HEK293T (cell line): ENCODE measurements at regions not wholly inside any gene's neighbourhood (a gene's known extent, or its start where the extent isn't known, plus 50 kb on each side); places are given as distances from the start of the nearest gene placed in this dataset.

ENCODE experiments used
- ARNT ChIP-seq: fragments of 450-650 bp; IDR thresholded peaks from 2 replicates; pipeline ENCODE4 v1.6.1; 2017; ENCODE audit warnings: mild to moderate bottlenecking
- BHLHE40 ChIP-seq: fragments of 450-650 bp; IDR thresholded peaks from 2 replicates; pipeline ENCODE4 v1.6.1; 2016; ENCODE audit warnings: mild to moderate bottlenecking, moderate library complexity, borderline replicate concordance
- FOXK2 ChIP-seq: fragments of 450-650 bp; IDR thresholded peaks from 2 replicates; pipeline ENCODE4 v1.6.1; 2016; ENCODE audit warnings: mild to moderate bottlenecking
- HDGF ChIP-seq: fragments of 450-650 bp; IDR thresholded peaks from 2 replicates; pipeline ENCODE4 v1.6.1; 2017; ENCODE audit warnings: antibody characterized with exemption, borderline replicate concordance
- L3MBTL2 ChIP-seq: fragments of 450-650 bp; conservative IDR thresholded peaks from 2 replicates; pipeline ENCODE4 v1.6.1; 2016; ENCODE audit warnings: mild to moderate bottlenecking
- LEF1 ChIP-seq: fragments of 450-650 bp; IDR thresholded peaks from 2 replicates; pipeline ENCODE4 v1.6.1; 2017; ENCODE audit warnings: mild to moderate bottlenecking, borderline replicate concordance
- NFRKB ChIP-seq: fragments of 450-650 bp; IDR thresholded peaks from 2 replicates; pipeline ENCODE4 v1.6.1; 2016; ENCODE audit warnings: mild to moderate bottlenecking, moderate library complexity
- PKNOX1 ChIP-seq: fragments of 450-650 bp; IDR thresholded peaks from 2 replicates; pipeline ENCODE4 v1.6.1; 2016
- SP1 ChIP-seq: fragments of 450-650 bp; IDR thresholded peaks from 2 replicates; pipeline ENCODE4 v1.6.1; 2017
- SUZ12 ChIP-seq: fragments of 450-650 bp; IDR thresholded peaks from 2 replicates; pipeline ENCODE4 v1.6.1; 2016; ENCODE audit warnings: mild to moderate bottlenecking
- ZNF384 ChIP-seq: fragments of 450-650 bp; IDR thresholded peaks from 2 replicates; pipeline ENCODE4 v1.6.1; 2016

GRCh38 chr15:29526802-29527201, 257.2 kb upstream of the NSMCE3 start:
- TF ChIP-seq ZNF384, result no peak
- no peak for TF ChIP-seq LEF1
- no peak for TF ChIP-seq BHLHE40
- TF ChIP-seq FOXK2, result no peak
- no peak for TF ChIP-seq SUZ12
- no peak for TF ChIP-seq L3MBTL2
- TF ChIP-seq ARNT, result no peak
- no peak for TF ChIP-seq PKNOX1
- TF ChIP-seq SP1, result no peak
- no peak for TF ChIP-seq HDGF
- TF ChIP-seq NFRKB, result no peak
